HG03103 (cell line): ENCODE measurements at regions not wholly inside any gene's neighbourhood (a gene's known extent, or its start where the extent isn't known, plus 50 kb on each side); places are given as distances from the start of the nearest gene placed in this dataset.
"Not testable (repeated sequence)": the region's sequence is repeated elsewhere in the genome, so short reads cannot be mapped to it uniquely, and the experiment has no call there.

ENCODE experiments used
- ATAC-seq: cut with Tn5 transposase; IDR thresholded peaks from one replicate; pipeline ENCODE4 v1.9.1; 2021; ENCODE audit warnings: low read depth; ENCODE audit not compliant: unreplicated experiment

- no peak for ATAC-seq
Observed at GRCh38 chr20:11454966-11455799, 462.5 kb upstream of the BTBD3 start.

- ATAC-seq, result no peak
Observed at GRCh38 chr20:11457488-11457887, 460.2 kb upstream of the BTBD3 start.

- ATAC-seq, result no peak
Observed at GRCh38 chr20:11459090-11459890, 458.4 kb upstream of the BTBD3 start.

DNA sequence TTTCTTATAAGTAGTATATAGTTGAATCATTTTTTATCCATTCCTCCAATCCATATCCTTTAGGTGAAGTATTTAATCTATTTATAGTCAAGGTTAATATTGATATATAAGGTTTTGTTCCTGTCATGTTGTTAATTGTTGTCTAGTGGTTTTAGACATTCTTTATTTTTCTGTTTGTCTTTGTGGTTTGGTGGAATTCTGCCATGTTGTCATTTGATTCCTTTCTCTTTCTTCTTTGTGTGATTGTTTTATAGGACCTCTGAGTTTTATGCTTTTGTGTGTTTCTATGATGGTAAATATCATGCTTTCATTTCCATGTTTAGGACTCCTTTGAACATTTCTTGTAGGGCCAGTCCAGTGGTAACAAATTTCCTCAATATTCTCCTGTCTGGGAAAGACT is 450.3 kb upstream of the BTBD3 start:
- ATAC-seq, result no peak

GRCh38 chr20:11468880-11469279 is 448.8 kb upstream of the BTBD3 start:
- ATAC-seq, result no peak

GRCh38 chr20:11469795-11470435 is 447.8 kb upstream of the BTBD3 start:
- ATAC-seq, result no peak

- ATAC-seq, result no peak
Observed at GRCh38 chr20:11473983-11474382, 443.7 kb upstream of the BTBD3 start.

DNA sequence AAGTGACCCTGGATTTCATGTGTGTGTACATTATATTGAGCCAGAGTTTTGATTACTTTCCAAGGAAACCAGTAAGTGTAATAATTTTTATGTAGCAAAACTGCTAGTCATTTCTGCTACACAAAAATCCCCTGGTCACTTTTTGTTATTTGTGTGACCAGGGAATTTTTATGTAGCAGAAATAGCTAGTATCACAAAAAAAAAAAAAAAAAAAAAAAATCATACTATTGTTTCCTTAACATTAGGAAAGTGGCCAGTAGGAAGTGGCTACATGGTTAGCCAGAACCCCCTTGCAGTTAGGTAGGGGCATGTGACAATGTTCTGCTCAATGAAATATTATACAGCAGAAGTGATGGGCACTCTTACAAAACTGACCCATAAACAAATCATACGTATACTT is 434.0 kb upstream of the BTBD3 start:
- ATAC-seq, result no peak

DNA sequence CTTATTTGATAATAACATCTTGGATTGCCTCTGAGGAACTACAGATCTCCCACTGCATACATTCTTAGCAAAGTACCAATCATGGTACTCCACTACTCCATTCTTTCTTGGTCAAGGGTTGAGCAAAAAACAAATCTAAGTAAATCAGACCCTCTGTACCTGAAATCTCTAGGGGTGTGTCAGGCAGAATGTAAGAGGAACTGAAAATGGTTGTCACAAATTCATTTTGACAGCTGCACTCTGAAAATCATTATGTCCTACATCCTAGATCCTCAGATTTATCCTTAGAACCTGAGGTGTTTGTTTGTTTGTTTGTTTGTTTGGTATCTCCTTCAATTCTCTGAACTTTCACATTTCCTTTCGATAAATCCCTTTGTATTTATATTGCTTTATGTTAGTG is 433.2 kb upstream of the BTBD3 start:
- ATAC-seq, result no peak

- no peak for ATAC-seq
Observed at GRCh38 chr20:11492386-11492785, 425.3 kb upstream of the BTBD3 start.

DNA sequence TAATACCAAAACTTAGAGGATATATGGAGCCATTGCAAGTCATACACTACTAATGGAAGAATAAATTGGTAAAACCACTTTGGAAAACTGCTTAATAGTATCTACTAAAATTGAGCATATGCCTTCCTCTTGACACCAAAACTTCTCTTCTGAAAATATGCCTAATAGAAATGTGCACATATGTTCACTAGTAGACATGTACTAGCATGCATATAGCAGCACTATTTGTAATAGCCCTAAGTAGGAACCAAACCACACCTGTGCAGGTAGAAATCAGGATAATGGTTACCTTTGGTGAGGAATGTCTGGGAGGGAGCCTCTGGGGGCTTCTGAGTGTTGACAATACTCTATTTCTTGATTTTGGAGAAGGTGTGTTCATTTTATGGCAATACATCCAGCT is 424.8 kb upstream of the BTBD3 start:
- no peak for ATAC-seq

GRCh38 chr20:11496380-11496779 is 421.3 kb upstream of the BTBD3 start:
- ATAC-seq, result no peak

- ATAC-seq, result no peak
Observed at GRCh38 chr20:11497545-11497944, 420.1 kb upstream of the BTBD3 start.

GRCh38 chr20:11499101-11499634 is 418.5 kb upstream of the BTBD3 start:
- ATAC-seq, result no peak

DNA sequence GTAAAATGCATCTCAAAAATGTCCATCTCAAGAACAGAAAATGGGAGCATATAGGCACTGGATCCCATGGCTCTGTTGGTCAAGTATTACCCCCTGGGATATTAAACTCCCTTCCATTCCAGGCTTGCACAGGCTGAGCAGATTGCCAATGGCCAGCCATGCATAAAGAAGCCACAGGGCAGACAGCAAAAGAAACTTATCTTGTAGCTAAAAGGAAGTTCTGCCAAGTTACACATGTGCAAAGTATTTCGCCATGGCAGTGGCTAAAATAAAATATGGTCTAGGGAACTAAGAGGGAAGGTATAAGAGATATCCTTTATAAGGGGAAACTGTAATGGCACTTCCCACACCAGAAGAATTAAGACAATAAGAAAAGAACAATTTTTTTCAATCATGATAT is 415.6 kb upstream of the BTBD3 start:
- ATAC-seq, result no peak

DNA sequence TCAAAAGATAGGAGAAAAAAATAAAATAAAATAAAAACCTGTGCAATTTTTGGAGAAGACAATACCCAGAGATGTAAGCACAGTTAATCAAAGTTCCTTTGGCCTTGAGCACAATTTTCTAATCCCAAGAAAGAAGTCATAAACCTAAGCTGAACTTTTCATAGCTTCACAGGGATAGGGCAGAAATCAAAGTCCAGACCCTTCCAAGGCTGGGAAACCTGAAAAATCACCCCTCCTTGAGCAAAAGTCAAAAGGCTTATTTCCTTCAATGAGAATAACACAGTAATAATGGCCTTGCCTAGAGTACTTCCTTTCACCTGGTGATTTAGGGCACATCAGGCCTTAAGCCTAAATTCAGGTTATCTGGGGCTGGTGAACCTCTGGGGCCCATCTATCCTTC is 415.0 kb upstream of the BTBD3 start:
- no peak for ATAC-seq

- no peak for ATAC-seq
Observed at GRCh38 chr20:11509776-11510175, 407.9 kb upstream of the BTBD3 start.

DNA sequence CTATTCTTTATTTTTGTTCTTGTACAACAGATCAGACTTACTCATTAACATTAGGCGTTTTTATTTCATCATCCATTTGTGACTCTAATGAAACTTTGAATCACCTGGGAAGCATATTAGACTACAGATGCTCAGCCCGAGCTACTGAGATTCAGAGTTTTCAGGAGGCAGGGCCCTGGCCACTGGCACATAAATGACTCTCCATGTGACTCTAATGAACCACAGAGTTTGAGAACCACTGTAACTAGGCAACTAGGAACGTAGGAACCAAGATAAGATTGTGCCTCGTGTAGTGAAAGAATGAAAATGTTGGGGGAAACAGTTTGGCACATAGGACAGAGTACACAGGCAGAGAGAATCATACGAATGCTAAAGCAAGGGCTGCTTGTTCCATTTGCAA is 405.9 kb upstream of the BTBD3 start:
- ATAC-seq, result no peak

- not testable (repeated sequence) for ATAC-seq
Observed at GRCh38 chr20:11513241-11513745, 404.4 kb upstream of the BTBD3 start.

DNA sequence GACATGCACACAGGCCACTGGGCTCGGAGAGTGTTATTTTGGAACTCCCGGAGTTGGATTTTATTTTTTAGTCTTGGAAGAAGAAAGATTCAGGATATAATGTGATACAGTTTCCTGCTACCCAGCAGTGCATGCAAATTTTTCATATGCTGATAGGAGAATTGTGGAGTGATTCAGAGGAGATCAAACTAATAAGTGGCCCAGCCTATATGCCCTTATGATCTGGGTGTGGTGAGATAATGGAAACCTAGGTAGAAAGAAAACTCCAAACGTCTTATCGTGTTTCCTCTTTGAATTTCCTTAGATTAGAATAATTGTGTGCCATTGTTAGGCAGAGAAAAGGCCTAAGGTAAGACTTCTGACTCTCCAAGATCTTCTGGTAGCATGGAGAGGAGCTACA is 401.2 kb upstream of the BTBD3 start:
- ATAC-seq, result no peak

DNA sequence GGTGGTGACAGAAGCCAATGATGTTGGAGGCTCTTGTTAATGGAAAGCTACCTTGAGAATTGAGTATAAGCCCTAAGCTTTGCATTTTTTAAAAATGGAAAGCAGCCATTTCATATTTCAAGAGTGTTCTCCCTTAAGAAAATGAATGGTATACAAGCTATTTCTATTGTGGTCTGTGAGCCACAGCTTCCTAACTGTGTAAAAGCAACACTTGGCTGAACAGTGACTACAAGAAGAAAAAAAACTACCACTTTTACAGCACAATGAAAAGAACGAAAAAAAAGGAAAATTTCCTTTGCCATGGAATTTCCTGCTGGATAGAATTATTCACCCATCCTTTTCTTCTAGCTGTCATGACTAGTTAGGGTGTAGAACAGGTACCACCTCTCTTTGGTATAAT is 397.1 kb upstream of the BTBD3 start:
- no peak for ATAC-seq
